Thoracic aorta (tissue), 2 donors: ENCODE measurements at regions not wholly inside any gene's neighbourhood (a gene's known extent, or its start where the extent isn't known, plus 50 kb on each side); places are given as distances from the start of the nearest gene placed in this dataset.
A peak's percentile ranks its signal among the peaks of the same experiment; 100 is the strongest.

Source experiments
- ATAC-seq: fragments of 150-250 bp; one replicate; pipeline ENCODE4 v1.8.0; 2017; ENCODE audit warnings: low read depth; ENCODE audit not compliant: insufficient number of reproducible peaks, low FRiP score
- DNase-seq: peaks from one replicate; pipeline ENCODE4 v3.0.0-alpha.2; 2020; ENCODE audit warnings: low spot score
- H3K27ac ChIP-seq, 2 donors: fragments of 200-600 bp; sonication (generic); 1 replicate in 1 of 2; 2 replicates in 1 of 2; pipeline ENCODE4 v1.5.1; 2016; ENCODE audit warnings: mild to moderate bottlenecking in 2 of 2, moderate library complexity in 2 of 2
- H3K27me3 ChIP-seq: fragments of 200-600 bp; sonication (generic); replicated peaks from 2 replicates; pipeline ENCODE4 v1.6.0; 2016; ENCODE audit warnings: mild to moderate bottlenecking; ENCODE audit not compliant: insufficient read depth
- H3K36me3 ChIP-seq: fragments of 200-600 bp; sonication (generic); one replicate; pipeline ENCODE4 v1.5.1; 2016
- H3K4me1 ChIP-seq, 2 donors: fragments of 200-600 bp; sonication (generic); 1 replicate in 1 of 2; 2 replicates in 1 of 2; pipeline versions ENCODE4 v1.5.1 to v1.6.0; 2016; ENCODE audit warnings: low read depth in 2 of 2, mild to moderate bottlenecking in 1 of 2; ENCODE audit not compliant: control insufficient read depth in 1 of 2
- H3K4me3 ChIP-seq: fragments of 200-600 bp; sonication (generic); 2 replicates; pipeline ENCODE4 v1.5.1; 2016; ENCODE audit warnings: mild to moderate bottlenecking
- H3K9me3 ChIP-seq: fragments of 200-600 bp; sonication (generic); 2 replicates; pipeline ENCODE4 v1.5.1; 2016
- TF ChIP-seq, protein P1 (sequence below): fragments of 200-600 bp; sonication (generic); IDR thresholded peaks from one replicate; pipeline ENCODE4 v1.5.1; 2019; ENCODE audit warnings: antibody characterized with exemption

DNA sequence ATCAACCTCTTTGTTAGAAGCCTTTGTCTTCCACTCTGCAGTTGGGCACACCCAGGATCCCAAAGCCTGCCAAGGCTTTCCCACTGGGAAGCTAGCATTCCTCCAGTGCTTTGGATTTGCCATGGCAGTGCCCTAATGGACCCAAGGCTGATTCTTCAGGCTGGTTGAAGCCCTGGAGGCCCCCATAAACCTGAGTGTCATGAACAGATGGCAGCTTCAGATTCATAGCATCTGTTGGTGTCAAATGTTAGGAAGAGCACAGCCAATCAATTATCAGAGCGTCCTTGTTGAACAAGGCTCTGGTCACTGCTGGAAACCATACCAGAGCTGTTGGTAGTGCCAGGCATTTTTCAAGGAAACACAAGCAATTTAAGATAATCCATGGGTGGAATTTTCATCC lies 241.1 kb upstream of the KLF4 start:
- TF ChIP-seq, protein P1, sequence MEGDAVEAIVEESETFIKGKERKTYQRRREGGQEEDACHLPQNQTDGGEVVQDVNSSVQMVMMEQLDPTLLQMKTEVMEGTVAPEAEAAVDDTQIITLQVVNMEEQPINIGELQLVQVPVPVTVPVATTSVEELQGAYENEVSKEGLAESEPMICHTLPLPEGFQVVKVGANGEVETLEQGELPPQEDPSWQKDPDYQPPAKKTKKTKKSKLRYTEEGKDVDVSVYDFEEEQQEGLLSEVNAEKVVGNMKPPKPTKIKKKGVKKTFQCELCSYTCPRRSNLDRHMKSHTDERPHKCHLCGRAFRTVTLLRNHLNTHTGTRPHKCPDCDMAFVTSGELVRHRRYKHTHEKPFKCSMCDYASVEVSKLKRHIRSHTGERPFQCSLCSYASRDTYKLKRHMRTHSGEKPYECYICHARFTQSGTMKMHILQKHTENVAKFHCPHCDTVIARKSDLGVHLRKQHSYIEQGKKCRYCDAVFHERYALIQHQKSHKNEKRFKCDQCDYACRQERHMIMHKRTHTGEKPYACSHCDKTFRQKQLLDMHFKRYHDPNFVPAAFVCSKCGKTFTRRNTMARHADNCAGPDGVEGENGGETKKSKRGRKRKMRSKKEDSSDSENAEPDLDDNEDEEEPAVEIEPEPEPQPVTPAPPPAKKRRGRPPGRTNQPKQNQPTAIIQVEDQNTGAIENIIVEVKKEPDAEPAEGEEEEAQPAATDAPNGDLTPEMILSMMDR: no peak
- Histone ChIP-seq H3K27ac (no peak overlapping the region), H3K36me3 (no peaks in the 10 kb centered on the region), H3K27me3 (no peaks in the 10 kb centered on the region), H3K9me3 (no peaks in the 10 kb centered on the region), H3K4me1 (peaks cover 33 to 55% of the 10 kb centered on the region in 2 donors), H3K4me3 (no peak overlapping the region)
- DNase-seq (no peak), ATAC-seq (no peak)

DNA sequence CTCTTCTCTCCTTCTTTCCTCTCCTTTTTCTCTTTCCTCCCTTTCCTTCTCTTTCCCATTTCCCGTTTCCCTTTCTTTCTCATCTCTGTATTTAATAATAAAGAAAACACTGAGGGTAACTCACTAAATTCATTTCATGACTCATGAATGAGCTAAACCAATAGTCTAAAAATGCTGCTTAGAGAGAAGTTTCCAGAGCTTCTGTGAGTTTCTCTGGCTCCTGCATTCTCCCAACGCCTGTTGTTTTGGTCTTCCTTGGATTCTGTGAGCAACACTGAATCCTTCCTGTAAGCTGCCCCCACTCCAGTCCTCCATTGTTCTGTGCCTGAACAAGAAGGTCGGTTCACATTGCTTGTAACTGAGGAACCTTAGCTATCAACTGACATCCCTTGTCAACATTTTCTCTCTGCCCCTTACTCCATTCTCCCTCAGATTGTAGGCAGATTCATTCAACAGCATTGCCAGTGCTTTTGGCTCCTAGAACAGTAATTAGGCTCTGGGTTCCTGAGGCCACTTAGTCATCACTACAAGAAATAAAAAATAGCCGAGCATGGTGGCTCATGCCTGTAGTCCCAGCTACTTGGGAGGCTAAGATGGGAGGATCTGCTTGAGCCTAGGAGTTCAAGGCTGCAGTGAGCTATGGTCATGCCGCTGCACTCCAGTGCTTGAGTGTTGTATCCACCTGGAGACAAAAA lies 237.7 kb upstream of the KLF4 start:
- TF ChIP-seq, protein P1: no peak
- Histone ChIP-seq H3K4me3 (peak overlapping the region; percentile 7), H3K4me1 (peaks cover 7 to 24% of the 10 kb centered on the region in 2 donors), H3K27ac (peak overlapping the region; percentile 76 to 90), H3K36me3 (no peaks in the 10 kb centered on the region), H3K27me3 (no peaks in the 10 kb centered on the region), H3K9me3 (no peaks in the 10 kb centered on the region)
- peak; percentile 67 for ATAC-seq
- no peak for DNase-seq

DNA sequence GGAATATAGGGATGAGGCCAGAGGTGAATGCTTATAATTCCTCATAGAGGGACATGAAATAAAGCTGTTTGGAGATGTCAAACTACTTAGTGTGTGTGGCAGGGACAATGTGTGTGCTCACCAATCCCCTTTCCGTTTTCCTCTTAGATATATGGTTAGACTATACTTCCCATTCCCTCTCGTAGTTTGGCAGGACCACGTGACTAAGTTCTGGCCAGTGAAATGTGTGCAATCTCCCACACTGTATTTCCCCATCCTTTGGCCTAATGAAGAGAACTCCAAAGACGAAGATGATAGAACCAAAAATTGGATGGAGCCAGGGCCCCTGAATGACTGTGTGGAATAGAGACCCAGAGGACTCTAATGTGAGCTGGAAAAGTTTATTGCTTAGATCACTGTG lies 233.4 kb upstream of the KLF4 start:
- no peak overlapping the region for H3K4me3 ChIP-seq
- H3K9me3 ChIP-seq: no peaks in the 10 kb centered on the region
- no peak overlapping the region for H3K27ac ChIP-seq
- DNase-seq (no peak), ATAC-seq (no peak)
- H3K27me3 ChIP-seq: no peaks in the 10 kb centered on the region
- H3K4me1 ChIP-seq: peaks cover 6 to 15% of the 10 kb centered on the region in 2 donors
- TF ChIP-seq, protein P1: no peak
- H3K36me3 ChIP-seq: no peaks in the 10 kb centered on the region

DNA sequence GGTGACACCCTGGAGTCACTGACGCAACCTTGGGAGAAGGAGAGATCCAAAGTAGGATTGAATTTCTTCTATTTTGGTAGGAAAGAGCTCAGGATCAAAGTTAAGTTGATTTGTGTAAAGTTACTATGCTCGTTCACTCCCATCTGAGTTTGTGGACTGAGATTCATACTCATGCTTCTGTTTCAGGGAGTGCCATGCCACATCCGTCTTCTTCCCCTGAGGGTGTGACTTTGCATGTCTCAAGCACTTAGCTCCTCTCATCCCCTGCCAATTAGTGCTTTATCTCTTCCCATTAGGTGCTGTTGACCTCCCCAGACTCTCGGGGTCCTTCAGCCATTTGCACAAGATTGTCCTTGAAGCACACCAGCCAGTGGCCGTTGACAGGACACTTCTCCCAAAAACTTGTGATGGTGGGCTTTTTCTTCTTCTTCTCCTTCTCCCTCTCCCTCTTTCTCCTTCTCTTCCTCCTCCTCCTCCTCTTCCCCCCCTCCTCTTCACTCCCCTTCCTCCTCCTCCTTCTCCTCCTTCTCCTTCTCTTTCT lies 232.2 kb upstream of the KLF4 start:
- Histone ChIP-seq H3K27ac (no peak overlapping the region), H3K9me3 (no peaks in the 10 kb centered on the region), H3K4me1 (peaks cover 0 to 2% of the 10 kb centered on the region in 2 donors), H3K4me3 (no peak overlapping the region), H3K36me3 (no peaks in the 10 kb centered on the region), H3K27me3 (no peaks in the 10 kb centered on the region)
- ATAC-seq (no peak), DNase-seq (no peak)
- TF ChIP-seq, protein P1: no peak

DNA sequence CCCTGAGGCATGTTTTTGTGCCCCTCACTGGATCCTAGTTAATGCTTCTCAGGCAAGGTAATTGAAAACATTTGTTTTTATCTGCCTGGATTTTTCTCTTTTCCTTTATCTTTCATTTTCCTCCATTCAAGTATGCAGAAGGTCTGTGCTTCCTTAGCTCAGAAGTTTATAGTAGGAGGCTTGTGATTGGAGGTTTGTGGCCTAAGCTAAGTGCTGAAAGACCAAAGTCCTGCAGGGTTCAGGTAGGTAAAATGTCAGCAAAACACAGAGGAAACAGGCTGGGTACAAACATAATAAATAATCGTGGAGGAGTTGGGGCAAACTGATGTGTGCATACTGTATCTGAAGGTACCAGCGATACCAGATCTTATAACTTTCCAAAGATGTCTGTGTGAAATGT lies 230.9 kb upstream of the KLF4 start:
- Histone ChIP-seq H3K27ac (no peak overlapping the region), H3K4me1 (no peaks in the 10 kb centered on the region), H3K9me3 (no peaks in the 10 kb centered on the region), H3K4me3 (no peak overlapping the region), H3K27me3 (no peaks in the 10 kb centered on the region), H3K36me3 (no peaks in the 10 kb centered on the region)
- TF ChIP-seq, protein P1: no peak
- DNase-seq: no peak
- ATAC-seq: no peak
